Sigmoid colon (tissue), 6 donors: ENCODE measurements at regions not wholly inside any gene's neighbourhood (a gene's known extent, or its start where the extent isn't known, plus 50 kb on each side); places are given as distances from the start of the nearest gene placed in this dataset.
A peak's percentile ranks its signal among the peaks of the same experiment; 100 is the strongest.

Source experiments
- DNase-seq: peaks from one replicate; pipeline ENCODE4 v3.0.0-alpha.2; 2019
- H3K27ac ChIP-seq, 4 donors: fragments of 200-600 bp; sonication (generic); one replicate each; pipeline ENCODE4 v1.5.1; 2016 to 2019; ENCODE audit warnings: mild to moderate bottlenecking in 1 of 4
- H3K27me3 ChIP-seq, 3 donors: fragments of 200-600 bp; sonication (generic); one replicate each; pipeline ENCODE4 v1.5.1; 2019; ENCODE audit warnings: mild to moderate bottlenecking in 1 of 3
- H3K36me3 ChIP-seq, 4 donors: fragments of 200-600 bp; sonication (generic); one replicate each; pipeline ENCODE4 v1.5.1; 2016 to 2019
- H3K4me1 ChIP-seq, 4 donors: fragments of 200-600 bp; sonication (generic); one replicate each; pipeline ENCODE4 v1.5.1; 2017 to 2019
- H3K4me3 ChIP-seq, 4 donors: fragments of 200-600 bp; sonication (generic); one replicate each; pipeline ENCODE4 v1.5.1; 2017 to 2019; ENCODE audit warnings: mild to moderate bottlenecking in 2 of 4, moderate library complexity in 1 of 4
- H3K9me3 ChIP-seq, 4 donors: fragments of 200-600 bp in 3 of 4; sonication (generic) in 3 of 4; one replicate each; pipeline versions ENCODE4 v1.5.1 to v1.6.1; 2013 to 2019
- EP300 ChIP-seq, 4 donors: sonication (generic); formaldehyde crosslinking; IDR thresholded peaks; one replicate each; pipeline ENCODE4 v1.6.1; 2017; ENCODE audit warnings: antibody characterized with exemption in 4 of 4
- POLR2A ChIP-seq, 2 donors: fragments of 450-650 bp; IDR thresholded peaks; one replicate each; pipeline ENCODE4 v1.6.1; 2016; ENCODE audit warnings: antibody characterized with exemption in 2 of 2, mild to moderate bottlenecking in 2 of 2, moderate library complexity in 2 of 2
- POLR2AphosphoS5 ChIP-seq, 4 donors: sonication (generic); formaldehyde crosslinking; IDR thresholded peaks; one replicate each; pipeline ENCODE4 v1.6.1; 2017; ENCODE audit warnings: antibody characterized with exemption in 4 of 4
- WGBS, 2 donors: extraction: QIAGEN DNeasy Blood & Tissue Kit; methylation state at CpG; one replicate each; pipeline ENCODE4 v1.1.7; 2013; 5-methylcytosine and 5-hydroxymethylcytosine counted together
- intact Hi-C: fragments of 100-400 bp; cut with DNase I; formaldehyde crosslinking; loops from one replicate; pipeline ENCODE4 v1.15.1; 2023
- TF ChIP-seq, protein P1 (sequence below), 4 experiments: fragments of 450-650 bp in 3 of 4; fragments of 200-600 bp in 1 of 4; IDR thresholded peaks; one replicate each; pipeline ENCODE4 v1.5.1; 2016 to 2019; ENCODE audit warnings: antibody characterized with exemption in 4 of 4, mild to moderate bottlenecking in 3 of 4, moderate library complexity in 2 of 4
- donor health status: healthy with polysubstance abuse.
- donor health status: healthy.

DNA sequence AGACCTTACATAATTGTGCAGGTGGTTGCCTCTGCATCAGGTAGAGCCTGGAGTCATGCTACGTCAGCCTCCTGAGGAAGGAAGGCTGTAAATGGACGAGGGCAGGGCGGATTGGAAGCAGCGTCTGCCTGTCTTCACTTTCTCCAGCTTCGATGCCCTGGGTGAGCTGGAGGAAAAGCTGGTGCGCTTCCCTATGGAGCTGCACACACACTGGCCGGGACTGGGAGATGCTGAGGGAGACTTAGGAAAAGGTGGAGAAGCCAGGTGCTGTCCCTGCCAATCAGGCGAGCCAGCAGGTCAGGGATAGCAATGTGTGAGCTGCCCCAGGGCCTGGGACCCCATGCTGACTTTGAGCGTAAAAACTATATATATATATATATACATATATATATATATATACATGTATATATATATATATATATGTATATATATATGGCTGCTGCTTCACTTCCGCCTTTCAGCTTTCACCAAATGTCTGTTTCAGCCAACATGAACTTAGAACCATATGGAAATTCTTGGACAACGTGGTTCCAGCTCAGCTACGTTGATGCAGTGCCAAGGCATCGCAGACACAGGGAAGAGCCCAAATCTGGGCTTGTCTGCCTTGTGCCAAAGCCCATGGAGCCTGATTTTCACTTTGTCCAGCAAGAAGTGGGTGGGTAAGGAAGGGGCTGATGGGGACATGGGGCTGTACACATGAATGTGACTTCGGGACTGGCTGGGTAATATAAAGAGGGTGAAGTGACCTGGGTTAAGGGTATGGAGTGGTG lies 71.5 kb upstream of the NKD1 start:
- Histone ChIP-seq H3K27me3 (peaks cover 0 to 12% (median 0%) of the 10 kb centered on the region in 3 donors), H3K9me3 (no peaks in the 10 kb centered on the region), H3K4me1 (no peaks in the 10 kb centered on the region), H3K36me3 (no peaks in the 10 kb centered on the region), H3K4me3 (no peak overlapping the region), H3K27ac (no peak overlapping the region)
- TF ChIP-seq EP300 (IDR thresholded peaks at IDR 0.05) (no peak), POLR2A (IDR thresholded peaks at IDR 0.05) (no peak), POLR2AphosphoS5 (IDR thresholded peaks at IDR 0.05) (no peak)
- 80 to 85% methylated on average over 14 of the region's 14 CpGs for whole genome bisulfite sequencing, 2 donors
- intact Hi-C loops = no loop called here
- DNase-seq = peak; percentile 34

DNA sequence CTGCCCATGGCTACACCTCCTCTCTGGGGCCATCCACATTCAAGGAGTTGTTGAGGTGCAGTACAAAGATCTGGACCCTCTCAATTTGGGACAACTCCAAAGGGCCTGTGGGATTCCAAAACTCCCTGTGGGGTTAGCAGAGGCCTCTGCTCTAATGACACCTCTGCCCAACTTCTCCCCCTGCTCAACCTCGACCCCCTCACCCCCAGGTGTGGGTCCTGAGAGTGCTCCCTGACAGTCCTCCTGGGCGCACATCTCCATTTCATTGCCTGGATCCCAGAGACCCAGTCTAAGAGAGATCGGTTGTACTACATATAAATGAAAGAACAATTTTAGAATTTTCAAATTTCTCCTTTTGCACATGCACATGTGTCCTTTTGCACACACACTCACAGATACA lies 73.0 kb upstream of the NKD1 start:
- TF ChIP-seq POLR2AphosphoS5 (IDR thresholded peaks at IDR 0.05) = no peak
- no peak for TF ChIP-seq POLR2A (IDR thresholded peaks at IDR 0.05)
- WGBS, 2 donors = 78 to 83% methylated on average over 3 of the region's 3 CpGs
- H3K4me3 ChIP-seq = no peak overlapping the region
- H3K27ac ChIP-seq = no peak overlapping the region
- no peak for DNase-seq
- no peaks in the 10 kb centered on the region for H3K9me3 ChIP-seq
- H3K36me3 ChIP-seq = no peaks in the 10 kb centered on the region
- no peaks in the 10 kb centered on the region for H3K4me1 ChIP-seq
- intact Hi-C loops = no loop called here
- H3K27me3 ChIP-seq = peaks cover 0 to 12% (median 0%) of the 10 kb centered on the region in 3 donors

DNA sequence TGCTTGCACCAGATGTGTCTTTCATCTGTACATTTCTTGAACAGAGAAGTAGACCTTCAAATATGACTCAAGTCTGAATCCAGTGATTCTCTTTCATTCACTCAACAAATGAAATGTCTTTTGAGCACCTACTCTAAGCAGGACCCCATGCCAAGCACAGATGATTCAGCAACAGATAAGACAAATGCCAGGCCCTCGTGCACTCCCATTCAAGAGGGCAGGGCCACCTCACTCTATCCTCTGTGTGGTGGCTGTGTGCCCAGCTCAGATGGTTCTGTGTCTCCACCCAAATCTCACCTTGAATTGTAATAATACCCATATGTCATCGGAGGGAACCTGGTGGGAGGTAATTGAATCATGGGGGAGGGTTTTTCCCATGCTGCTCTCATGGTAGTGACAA lies 74.1 kb upstream of the NKD1 start:
- intact Hi-C loops = no loop called here
- H3K9me3 ChIP-seq = no peaks in the 10 kb centered on the region
- TF ChIP-seq EP300 (IDR thresholded peaks at IDR 0.05) (no peak), POLR2A (IDR thresholded peaks at IDR 0.05) (no peak), POLR2AphosphoS5 (IDR thresholded peaks at IDR 0.05) (no peak)
- TF ChIP-seq, protein P1, sequence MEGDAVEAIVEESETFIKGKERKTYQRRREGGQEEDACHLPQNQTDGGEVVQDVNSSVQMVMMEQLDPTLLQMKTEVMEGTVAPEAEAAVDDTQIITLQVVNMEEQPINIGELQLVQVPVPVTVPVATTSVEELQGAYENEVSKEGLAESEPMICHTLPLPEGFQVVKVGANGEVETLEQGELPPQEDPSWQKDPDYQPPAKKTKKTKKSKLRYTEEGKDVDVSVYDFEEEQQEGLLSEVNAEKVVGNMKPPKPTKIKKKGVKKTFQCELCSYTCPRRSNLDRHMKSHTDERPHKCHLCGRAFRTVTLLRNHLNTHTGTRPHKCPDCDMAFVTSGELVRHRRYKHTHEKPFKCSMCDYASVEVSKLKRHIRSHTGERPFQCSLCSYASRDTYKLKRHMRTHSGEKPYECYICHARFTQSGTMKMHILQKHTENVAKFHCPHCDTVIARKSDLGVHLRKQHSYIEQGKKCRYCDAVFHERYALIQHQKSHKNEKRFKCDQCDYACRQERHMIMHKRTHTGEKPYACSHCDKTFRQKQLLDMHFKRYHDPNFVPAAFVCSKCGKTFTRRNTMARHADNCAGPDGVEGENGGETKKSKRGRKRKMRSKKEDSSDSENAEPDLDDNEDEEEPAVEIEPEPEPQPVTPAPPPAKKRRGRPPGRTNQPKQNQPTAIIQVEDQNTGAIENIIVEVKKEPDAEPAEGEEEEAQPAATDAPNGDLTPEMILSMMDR (IDR thresholded peaks at IDR 0.05) = no peak
- peaks cover 0 to 11% (median 4%) of the 10 kb centered on the region in 3 donors for H3K27me3 ChIP-seq
- H3K4me1 ChIP-seq = no peaks in the 10 kb centered on the region
- H3K4me3 ChIP-seq = no peak overlapping the region
- no peaks in the 10 kb centered on the region for H3K36me3 ChIP-seq
- H3K27ac ChIP-seq = no peak overlapping the region
- WGBS, 2 donors = 9 to 59% methylated on average over 2 of the region's 2 CpGs
- no peak for DNase-seq

DNA sequence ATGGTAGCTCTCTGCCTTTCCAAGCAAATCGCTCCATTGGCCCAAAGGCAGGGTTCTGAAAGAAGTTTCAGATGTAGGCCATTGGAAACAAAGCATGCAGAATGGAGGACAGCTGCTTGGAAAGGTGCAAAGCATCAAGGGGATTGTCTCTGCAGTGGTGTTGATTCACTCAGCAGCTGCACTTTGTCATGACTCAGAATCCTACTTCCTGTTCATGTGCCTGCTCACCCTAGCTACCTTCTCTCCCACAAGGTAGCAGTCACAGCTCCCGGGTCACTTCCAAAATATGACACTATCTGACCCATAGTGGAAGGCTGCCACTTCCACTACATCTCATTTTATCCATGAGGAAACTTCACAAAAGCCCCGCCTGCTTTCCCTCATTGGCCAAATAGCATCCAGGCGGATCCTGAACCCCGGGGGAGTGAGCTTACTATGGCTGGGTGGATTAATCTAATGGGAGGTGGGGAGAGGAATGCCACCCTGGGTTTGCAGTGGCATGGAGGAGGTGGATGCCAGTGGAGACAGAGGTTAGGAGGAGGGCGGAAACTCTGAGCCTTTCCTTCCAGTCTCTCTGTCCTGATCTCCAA lies 74.7 kb upstream of the NKD1 start:
- intact Hi-C loops = no loop called here
- Histone ChIP-seq H3K4me1 (peaks cover 0 to under 1% (median under 1%) of the 10 kb centered on the region in 4 donors), H3K4me3 (no peak overlapping the region), H3K9me3 (no peaks in the 10 kb centered on the region), H3K36me3 (no peaks in the 10 kb centered on the region), H3K27me3 (peaks cover 0 to 6% (median 4%) of the 10 kb centered on the region in 3 donors), H3K27ac (no peak overlapping the region)
- DNase-seq = no peak
- WGBS, 2 donors = 74 to 79% methylated on average over 6 of the region's 6 CpGs
- TF ChIP-seq POLR2AphosphoS5 (IDR thresholded peaks at IDR 0.05) (no peak), POLR2A (IDR thresholded peaks at IDR 0.05) (no peak), EP300 (IDR thresholded peaks at IDR 0.05) (no peak)
- TF ChIP-seq, protein P1 (IDR thresholded peaks at IDR 0.05) = no peak

DNA sequence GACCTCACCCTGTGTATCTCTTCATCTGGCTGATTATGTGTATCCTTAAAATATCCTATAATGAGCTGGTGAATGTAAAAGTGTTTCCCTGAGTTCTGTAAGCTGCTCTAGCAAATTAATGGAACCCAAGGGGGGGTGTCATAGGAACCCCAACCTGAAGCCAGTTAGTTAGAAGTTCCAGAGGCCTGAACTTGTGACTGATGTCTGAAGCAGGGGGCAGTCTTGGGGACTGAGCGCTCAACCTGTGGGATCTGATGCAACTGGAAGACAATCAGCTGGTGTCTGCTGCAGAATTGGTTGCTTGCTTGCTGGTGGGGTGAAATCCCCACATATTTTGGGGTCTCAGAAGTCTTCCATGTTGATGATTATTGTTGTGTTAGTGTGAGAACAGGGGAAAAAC lies 75.7 kb upstream of the NKD1 start:
- Histone ChIP-seq H3K4me1 (peaks cover 0 to 10% (median 9%) of the 10 kb centered on the region in 4 donors), H3K27ac (no peak overlapping the region), H3K9me3 (no peaks in the 10 kb centered on the region), H3K4me3 (no peak overlapping the region), H3K36me3 (no peaks in the 10 kb centered on the region), H3K27me3 (peaks cover 3 to 11% (median 4%) of the 10 kb centered on the region in 3 donors)
- TF ChIP-seq, protein P1 (IDR thresholded peaks at IDR 0.05) = no peak
- no peak for TF ChIP-seq POLR2AphosphoS5 (IDR thresholded peaks at IDR 0.05)
- TF ChIP-seq EP300 (IDR thresholded peaks at IDR 0.05) = no peak
- no peak for TF ChIP-seq POLR2A (IDR thresholded peaks at IDR 0.05)
- WGBS, 2 donors = 96 to 98% methylated on average over 1 of the region's 1 CpG
- DNase-seq = no peak
- intact Hi-C loops = no loop called here
